ENCODE measurements at regions not wholly inside any gene's neighbourhood (a gene's known extent, or its start where the extent isn't known, plus 50 kb on each side); places are given as distances from the start of the nearest gene placed in this dataset.

DNA sequence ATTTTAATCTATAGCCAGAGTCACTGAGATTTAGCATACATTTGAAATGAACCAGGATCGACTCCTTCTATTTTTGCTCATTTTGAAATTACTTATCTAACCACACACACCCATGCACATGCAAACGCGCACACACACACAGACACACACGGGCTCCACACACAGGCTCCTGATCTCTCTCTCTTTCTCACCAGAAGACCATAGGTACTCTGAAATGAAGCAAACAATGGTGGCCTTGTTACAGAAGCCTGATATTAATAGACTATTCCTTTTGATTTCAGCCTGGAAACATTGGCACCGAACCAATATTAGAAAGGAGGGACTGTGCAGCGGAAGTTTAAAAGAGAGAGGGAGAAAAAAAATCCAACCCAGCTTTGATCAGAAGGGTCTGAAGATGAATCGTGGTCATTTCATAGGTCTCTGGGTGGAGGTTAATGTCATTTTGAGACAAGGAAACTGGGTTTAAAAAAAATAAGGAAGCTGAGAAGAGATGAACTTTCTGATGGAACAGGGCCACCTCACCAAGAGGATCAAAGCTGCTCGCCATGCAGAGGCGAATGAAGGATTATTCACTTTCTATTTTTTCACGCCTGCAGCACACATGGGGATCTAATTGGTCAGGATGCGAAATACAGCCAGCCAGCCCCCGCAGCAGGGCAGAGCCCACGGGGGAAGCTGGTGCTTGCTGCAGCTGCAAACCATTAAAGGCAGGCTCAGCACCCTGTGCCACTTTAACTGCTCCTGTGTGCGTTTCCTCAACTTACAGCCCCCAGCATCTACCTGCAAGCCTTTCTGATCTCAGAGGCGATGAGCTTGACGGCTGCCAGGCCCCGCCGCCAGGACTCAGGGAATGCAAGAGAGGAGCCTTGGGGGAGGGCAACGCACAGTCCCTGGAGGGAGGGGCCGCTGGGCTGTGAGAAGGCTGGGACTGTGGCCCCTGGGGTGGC lies 88.8 kb downstream of the HES1 start:
- Mint-ChIP-seq H3K27ac (no peak overlapping the region), H3K4me3 (no peak overlapping the region)

More for the DNA sequence above, 88.8 kb downstream of the HES1 start:
- no peak overlapping the region for H3K4me2 ChIP-seq (ENCODE audit: insufficient read depth, insufficient read length, low read length)
- no peak overlapping the region for H2BK5ac ChIP-seq (ENCODE audit: insufficient read length, low read length)
- DNase-seq, result no peak
- H3K4me1 ChIP-seq (ENCODE audit: insufficient read depth, low read length), result no peaks in the 10 kb centered on the region
- H3K27me3 Mint-ChIP-seq (ENCODE audit: low read depth), result peaks cover 25% of the 10 kb centered on the region
- H3K23me2 ChIP-seq (ENCODE audit: insufficient read length, low read depth, low read length, poor library complexity, severe bottlenecking), result no peaks in the 10 kb centered on the region
- H3K9me3 Mint-ChIP-seq, result peaks cover 7 to 10% of the 10 kb centered on the region in 2 experiments; a peak in 4 of 5 replicates
- no peaks in the 10 kb centered on the region for H3K9me3 ChIP-seq (ENCODE audit: control insufficient read depth, low read depth, low read length)
- H2BK12ac ChIP-seq (ENCODE audit: insufficient read length, low read depth, low read length), result no peak overlapping the region
- no peak overlapping the region for H2AK5ac ChIP-seq (ENCODE audit: insufficient read length, low read length)
- H3K27me3 ChIP-seq (ENCODE audit: insufficient read depth, low read length), result no peaks in the 10 kb centered on the region
- H2BK15ac ChIP-seq (ENCODE audit: low read depth, low read length), result no peak overlapping the region
- H3K79me2 ChIP-seq (ENCODE audit: insufficient read depth, low read length), result no peaks in the 10 kb centered on the region
- H2BK120ac ChIP-seq (ENCODE audit: low read depth, low read length, poor library complexity, severe bottlenecking), result no peak overlapping the region
- H3K14ac ChIP-seq (ENCODE audit: insufficient read depth, low read length), result no peak overlapping the region
- TF ChIP-seq CTCF (conservative IDR thresholded peaks at IDR 0.05), result no peak
- H2BK20ac ChIP-seq (ENCODE audit: low read depth, low read length, poor library complexity, severe bottlenecking), result no peak overlapping the region
- peaks cover 34% of the 10 kb centered on the region in 2 experiments for H3K4me1 Mint-ChIP-seq
- H4K8ac ChIP-seq (replicated peaks; ENCODE audit: insufficient read length, low read depth, low read length), result no peak overlapping the region
- H4K5ac ChIP-seq (ENCODE audit: insufficient read length, low read depth, low read length), result no peak overlapping the region
- no peak overlapping the region for H4K91ac ChIP-seq (ENCODE audit: insufficient read length, low read depth, low read length)
- no CpG with 5 or more reads among the region's 20 CpGs for WGBS (ENCODE audit: extremely low coverage, insufficient read length, low lambda C conversion rate)
- no peak overlapping the region for H3K27ac ChIP-seq (ENCODE audit: insufficient read length, low read depth, low read length)
- no peak overlapping the region for H3K23ac ChIP-seq (ENCODE audit: insufficient read length, low read depth, low read length)
- H4K20me1 ChIP-seq (ENCODE audit: control insufficient read depth, insufficient read depth, insufficient read length), result no peaks in the 10 kb centered on the region
- no peak overlapping the region for H3K56ac ChIP-seq (ENCODE audit: insufficient read length, low read depth, low read length)
- H3K4ac ChIP-seq (ENCODE audit: low read depth, low read length), result no peak overlapping the region
- H3T11ph ChIP-seq (ENCODE audit: low read length), result no peak overlapping the region
- H3K79me1 ChIP-seq (ENCODE audit: insufficient read depth, low read depth, low read length, poor library complexity, severe bottlenecking), result no peaks in the 10 kb centered on the region
- no peak overlapping the region for H3K18ac ChIP-seq (ENCODE audit: insufficient read length, low read depth, low read length)
- H2AFZ ChIP-seq (ENCODE audit: low read length), result no peak overlapping the region
- H3K9ac ChIP-seq (ENCODE audit: extremely low read depth, insufficient read length, low read length), result no peak overlapping the region
- peaks cover 0 to 13% (median 4%) of the 10 kb centered on the region in 3 experiments; a peak in 4 of 7 replicates for H3K36me3 Mint-ChIP-seq (ENCODE audit: insufficient read depth in 1 of 3, low read depth in 3 of 3)

All from H9 (cell line).